NCI-H2081 (cell line): ENCODE measurements at regions not wholly inside any gene's neighbourhood (a gene's known extent, or its start where the extent isn't known, plus 50 kb on each side); places are given as distances from the start of the nearest gene placed in this dataset.

ENCODE experiments used
- DNase-seq, 2 experiments: peaks; one replicate each; lab custom pipeline; 2025; lab: John Stamatoyannopoulos, UW

DNA sequence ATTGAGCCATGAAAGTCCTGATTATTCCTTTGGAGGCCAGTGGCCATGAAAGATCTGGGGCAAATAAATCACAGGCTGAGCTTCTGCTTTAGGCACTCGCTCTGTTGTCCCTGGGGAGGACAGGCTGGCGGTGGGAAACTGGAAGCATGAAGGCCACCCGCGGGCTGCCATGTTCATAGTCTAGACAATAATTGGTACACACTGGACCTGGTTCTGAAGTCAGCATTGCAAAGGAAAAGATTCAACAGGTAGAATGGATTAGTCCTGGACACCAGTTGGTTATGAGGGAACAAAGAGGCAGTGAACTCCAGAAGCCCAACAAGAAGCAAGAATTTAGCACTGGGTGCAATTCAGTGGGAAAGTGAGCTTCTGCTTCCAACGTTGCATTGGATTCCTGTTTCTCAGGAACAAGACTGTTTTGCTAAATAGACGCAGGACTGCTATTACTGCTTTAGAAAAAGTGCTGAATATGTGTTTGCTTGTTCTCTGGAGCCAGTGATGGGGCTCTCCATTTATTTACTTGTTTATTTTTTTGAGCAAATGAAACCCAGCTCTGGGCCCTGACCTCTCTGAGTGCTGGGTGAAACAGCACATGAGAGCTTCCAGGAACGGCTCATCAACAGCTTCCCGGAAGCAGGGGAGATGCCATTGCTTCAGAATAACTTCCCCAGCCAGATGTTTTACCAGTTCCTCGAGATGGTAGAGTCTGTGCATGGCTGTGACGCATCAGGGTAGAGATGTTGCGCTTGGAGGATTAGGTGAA is 336.4 kb downstream of the ZNF536 start:
- DNase-seq, result no peak

DNA sequence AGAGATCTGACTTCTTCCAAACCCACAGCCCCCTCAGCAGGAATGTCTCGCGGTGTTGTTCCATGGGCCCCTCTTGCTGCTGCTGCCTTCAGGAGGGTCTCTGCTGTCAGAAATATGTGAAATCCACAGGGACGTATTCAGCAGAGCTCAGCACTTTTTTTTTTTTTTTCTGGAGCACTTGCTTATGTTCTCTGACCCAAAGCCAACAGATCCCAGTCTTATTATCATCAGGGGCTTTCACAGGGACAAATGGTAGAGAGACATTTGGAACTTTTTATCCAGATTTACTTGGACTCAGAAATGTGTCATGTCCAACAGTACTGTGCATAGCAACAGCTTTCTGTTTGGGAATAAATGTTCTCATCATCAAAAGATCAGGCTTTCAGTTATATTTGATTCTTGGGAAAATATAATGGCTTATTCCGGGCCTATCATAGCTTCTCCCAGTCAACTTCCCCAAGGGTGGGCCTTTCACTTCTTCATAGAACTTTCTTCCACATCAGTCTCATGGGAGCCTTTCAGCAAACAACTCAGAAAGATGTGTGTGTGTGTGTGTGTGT is 332.7 kb downstream of the ZNF536 start:
- DNase-seq, result no peak

DNA sequence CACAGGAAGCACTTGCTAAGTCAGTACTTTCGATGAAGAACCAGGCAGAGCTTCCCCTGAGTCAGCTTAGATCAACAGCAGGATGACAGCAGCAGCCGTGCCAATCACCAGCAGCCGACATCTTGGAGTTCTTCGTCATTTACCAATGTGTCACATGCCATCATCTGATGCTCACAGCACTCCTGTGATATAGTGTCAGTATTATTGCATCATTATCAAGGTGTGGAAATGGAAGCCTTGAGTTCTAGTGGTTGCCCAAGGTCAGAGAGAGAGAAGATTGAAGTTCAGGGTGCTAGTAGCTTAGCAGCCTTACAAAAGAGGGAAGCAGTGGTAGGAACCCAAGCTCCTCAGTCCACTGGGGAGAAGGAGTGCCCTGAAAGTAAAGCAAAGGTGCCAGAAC is 331.5 kb downstream of the ZNF536 start:
- no peak for DNase-seq

DNA sequence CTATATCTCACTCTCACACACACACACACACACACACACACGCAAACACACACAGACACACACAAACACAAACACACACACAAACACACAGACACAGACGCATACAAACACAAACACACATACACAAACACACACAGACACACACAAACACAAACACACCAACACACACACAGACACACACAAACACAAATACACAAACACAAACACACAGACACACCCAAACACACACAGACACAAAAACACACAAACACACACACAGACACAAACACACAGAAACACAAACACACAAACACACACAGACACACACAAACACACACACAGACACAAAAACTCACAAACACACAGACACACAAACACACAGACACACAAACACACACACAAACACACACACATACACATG is 329.0 kb downstream of the ZNF536 start:
- no peak for DNase-seq

GRCh38 chr19:30699871-30700280 is 327.7 kb downstream of the ZNF536 start:
- no peak for DNase-seq

GRCh38 chr19:30696514-30696913 is 324.3 kb downstream of the ZNF536 start:
- DNase-seq, result no peak

DNA sequence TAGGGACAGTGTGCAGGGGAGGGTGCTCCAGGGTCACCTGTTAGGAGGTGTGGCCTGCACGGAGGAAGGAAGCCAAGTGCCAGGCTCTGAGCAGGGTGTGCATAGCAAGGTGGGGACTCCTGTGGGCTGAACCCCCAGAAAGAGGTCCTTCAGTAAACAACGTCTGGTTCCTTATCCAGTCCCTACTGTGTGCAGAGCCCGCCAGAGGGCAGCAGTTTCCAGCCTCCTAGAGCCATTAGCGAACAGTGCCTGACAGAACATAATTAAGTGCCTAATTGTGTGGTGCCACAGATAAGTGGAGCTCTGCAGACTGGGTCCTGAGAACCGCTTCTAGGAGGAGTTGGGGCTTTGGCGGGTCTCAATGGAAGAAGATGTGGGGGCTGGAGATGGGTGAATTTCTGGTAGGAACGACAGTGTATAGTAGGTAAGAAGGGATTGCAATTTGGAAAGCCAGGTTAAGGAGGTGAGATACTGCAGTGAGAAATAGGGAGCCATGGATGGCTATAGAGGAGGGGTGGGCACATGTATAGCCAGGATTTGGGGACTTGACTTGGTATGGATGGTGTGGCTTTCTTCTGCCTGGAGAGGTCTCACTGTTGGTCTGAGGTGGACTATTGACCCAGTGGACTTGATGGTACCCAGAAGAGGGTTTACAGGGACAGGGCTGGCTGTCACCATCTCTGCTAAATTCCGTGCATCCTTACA is 323.1 kb downstream of the ZNF536 start:
- DNase-seq, result no peak

DNA sequence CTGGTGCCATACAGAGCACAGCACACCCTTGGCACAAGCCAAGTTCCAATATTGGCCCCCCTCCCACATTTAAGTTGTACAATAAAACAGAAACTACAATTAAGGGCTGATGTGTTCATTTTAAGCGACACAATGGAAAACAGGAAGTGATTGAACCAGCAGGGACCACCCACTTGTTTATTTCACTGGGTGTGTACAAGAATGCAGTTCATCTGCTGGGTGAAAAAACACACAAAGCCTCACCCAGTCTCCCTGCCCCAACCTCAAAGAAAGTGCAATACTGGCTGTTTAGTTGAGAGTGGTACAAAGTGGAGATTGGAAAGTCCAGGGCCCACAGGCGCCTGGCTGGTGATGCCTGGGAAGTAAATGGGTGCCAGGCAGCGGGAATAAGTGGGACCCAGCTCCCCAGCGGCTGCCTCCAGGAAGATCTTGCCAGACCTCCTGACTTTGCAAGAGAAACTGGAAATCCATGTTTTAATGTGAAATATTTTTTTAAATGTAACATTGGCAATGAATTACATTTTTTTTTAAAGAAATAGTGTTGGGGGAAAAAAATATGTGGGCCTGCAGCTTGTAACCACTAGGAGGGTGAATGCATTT is 322.1 kb downstream of the ZNF536 start:
- no peak for DNase-seq

DNA sequence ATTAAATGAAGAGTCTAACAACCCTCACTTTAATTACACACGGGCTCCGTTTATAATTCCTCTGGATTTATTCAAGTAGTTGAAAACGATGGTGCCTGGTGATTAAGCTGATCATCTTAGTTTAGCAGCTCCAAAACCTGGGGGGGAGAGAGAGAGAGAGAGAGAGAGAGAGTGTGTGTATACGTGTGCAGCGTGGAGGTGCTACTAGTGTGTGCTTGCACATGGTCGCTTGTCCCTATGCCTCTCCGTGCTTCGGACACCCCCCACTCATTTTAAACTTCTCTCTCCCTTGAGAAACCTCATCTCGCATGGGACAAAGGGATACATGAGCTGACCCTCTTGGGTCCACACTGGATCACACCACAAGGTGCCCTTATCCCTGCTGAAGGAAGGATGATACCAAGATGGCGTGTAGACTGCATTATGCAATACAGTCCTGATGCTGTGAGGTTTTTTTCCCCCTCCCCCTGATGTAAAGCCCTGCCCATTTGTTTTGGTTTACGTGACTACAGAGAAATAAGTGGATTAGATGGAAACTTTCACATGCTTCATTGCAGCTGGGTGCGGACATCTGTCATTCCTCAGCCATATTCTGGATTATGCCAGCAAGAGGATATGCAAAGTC is 320.8 kb downstream of the ZNF536 start:
- DNase-seq, result no peak

DNA sequence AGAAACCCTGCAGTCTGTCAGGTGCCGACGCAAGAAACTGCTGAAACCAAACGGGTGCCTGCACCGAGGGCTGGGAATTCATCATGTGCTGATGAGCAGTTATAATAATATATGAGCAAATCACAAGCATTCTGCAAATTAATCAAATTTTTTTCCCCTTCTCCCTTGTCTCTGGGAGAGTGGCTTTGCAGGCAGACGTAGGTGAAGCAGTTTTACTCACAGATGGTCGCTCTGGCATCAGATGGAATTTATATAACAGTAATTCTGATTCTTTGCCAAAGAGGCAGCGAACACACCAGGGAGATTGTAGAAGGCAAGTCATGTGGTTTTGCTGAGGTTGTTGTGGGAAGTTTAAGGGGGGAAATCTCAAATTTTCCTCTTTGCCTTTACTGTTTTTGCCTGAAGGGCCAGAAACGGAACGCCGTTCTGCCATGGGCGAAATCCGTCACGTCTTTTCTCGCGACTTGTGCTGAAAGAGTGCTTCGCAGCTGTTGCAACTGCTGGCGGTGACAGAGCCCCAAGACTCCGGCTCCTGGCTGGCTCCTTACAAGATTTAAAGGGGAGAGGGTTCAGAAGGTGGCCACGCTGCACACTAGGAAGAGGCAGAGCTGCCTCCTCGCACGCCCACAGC is 320.1 kb downstream of the ZNF536 start:
- DNase-seq, result no peak

- no peak for DNase-seq
Observed at GRCh38 chr19:30691819-30692166, 319.6 kb downstream of the ZNF536 start.

GRCh38 chr19:30690935-30691818 is 319.0 kb downstream of the ZNF536 start:
- no peak for DNase-seq

DNA sequence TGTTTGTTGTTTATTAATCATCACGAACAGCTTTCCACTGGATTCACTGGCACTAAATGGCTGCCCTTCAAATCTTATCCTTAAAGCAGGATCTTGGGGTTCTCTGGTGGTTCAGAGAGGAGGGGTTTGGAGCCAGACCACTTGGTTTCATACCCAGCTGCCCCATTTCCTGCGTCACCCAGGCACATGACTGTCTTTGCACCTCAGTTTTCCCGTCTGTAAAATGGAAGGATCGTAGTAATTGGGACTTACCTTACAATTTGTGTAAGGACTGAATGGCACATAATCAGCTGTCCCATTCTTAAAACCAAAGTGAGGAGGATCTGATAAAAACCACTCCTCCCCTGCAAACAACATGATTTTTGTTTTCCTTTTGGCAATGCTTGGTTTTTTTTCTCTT is 318.3 kb downstream of the ZNF536 start:
- DNase-seq, result no peak

DNA sequence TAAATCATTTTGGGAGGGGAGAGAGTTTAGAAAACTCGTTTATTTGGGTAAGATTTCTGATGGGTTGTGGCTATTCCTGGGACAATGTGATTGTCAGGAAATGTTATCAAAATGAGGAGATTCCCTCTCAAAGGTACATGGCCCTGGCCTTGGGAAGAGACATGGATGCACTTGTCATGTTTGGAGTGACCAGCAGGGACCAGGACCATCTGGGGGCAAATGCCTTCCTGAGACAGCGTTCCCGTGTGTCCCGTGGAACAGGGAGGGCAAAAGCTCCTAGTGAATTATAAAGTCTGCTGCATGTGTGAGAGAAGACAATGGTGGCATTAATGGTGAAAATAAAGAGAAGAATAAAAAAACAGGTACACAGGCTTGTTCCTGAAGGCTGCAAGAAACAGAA is 317.3 kb downstream of the ZNF536 start:
- DNase-seq, result no peak

- no peak for DNase-seq
Observed at GRCh38 chr19:30688696-30689095, 316.5 kb downstream of the ZNF536 start.

DNA sequence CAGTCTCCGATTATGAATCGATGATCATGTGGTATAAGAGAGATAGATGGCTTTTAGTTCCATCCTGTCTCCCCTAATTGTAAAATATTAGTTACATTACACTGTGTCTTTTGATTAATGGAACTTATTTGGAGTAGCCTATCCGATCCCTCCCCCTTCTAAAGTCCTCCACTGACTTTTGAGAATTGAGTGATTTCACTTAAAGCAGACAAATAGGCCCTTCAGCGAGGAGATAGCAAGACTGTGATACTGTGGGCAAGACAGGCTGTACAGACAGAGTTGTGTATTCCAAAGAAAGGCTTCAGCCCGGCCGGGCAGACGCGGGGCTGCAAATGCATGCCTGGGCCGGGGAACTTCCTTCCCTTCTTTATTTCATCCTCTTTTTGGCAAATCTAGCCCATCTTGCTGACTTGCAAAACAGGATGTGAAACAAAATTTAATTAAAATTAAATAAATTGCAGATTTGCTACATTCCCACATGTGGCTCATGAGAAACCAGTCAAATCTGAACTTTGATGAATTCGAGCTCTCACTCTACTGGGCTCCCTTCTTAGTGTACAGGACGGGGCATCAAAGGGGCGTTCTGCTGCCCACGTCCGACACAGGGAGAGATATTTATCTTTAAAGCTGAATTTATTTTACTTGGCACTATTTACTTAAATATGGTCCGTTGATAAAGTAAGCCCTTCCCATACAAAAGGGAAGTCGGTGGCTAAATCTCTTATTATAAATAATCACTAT is 314.8 kb downstream of the ZNF536 start:
- DNase-seq, result no peak

- no peak for DNase-seq
Observed at GRCh38 chr19:30686176-30686820, 314.1 kb downstream of the ZNF536 start.

DNA sequence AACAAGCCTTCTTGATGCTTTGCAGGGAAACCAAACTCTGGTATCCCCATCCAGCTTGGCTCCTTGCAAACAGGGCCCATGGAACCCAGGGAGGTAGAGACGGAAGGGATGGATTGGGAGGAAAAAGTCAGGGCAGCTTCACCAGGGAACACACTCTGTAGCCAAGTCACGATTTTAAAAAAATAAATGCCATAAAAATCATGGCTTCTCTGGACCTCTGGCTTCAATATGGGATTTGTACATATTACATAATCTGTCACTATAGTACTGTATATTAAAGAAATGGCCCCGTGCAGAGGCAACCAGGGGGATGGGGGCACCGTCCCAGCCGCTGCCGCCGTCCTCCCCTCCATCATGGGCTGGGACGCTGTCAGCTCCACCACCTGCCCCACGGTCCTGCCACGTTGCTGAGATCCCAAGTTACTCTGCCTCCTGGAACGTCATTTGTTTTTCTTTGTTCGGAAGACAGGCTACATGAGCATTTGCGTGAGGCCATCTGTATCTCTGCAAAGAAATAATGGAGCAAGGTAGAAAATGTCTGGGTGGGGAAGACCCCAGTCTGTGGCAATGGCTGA is 313.3 kb downstream of the ZNF536 start:
- DNase-seq, result no peak

GRCh38 chr19:30684613-30685012 is 312.4 kb downstream of the ZNF536 start:
- no peak for DNase-seq
